GM21515 (cell line): ENCODE measurements at regions not wholly inside any gene's neighbourhood (a gene's known extent, or its start where the extent isn't known, plus 50 kb on each side); places are given as distances from the start of the nearest gene placed in this dataset.

Experiments used
- ATAC-seq: cut with Tn5 transposase; IDR thresholded peaks from one replicate; pipeline ENCODE4 v1.9.1; 2021; ENCODE audit not compliant: unreplicated experiment

GRCh38 chr15:85976102-85976501 lies 103.6 kb upstream of the AGBL1 start:
- ATAC-seq, result no peak

- ATAC-seq, result no peak
Observed at GRCh38 chr15:85976986-85977385, 102.7 kb upstream of the AGBL1 start.

- no peak for ATAC-seq
Observed at GRCh38 chr15:85977586-85977985, 102.1 kb upstream of the AGBL1 start.

DNA sequence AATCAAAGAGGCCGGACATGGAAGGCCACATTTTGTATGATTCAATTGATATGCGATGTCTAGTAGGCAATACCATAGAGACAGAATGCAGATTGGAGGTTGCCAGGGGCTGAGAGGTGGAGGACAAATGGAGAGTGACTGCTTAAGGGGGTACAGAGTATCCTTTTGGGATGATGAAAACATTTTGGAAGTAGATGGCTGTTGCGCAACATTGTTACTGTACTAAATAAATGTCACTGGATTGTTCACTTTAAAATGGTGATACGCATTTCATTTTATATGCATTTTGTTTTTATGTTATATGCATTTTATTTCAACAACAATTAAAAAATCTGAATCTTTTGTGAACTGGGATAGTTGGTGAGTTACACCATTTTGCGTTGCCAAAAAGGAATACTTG lies 99.7 kb upstream of the AGBL1 start:
- ATAC-seq, result no peak

DNA sequence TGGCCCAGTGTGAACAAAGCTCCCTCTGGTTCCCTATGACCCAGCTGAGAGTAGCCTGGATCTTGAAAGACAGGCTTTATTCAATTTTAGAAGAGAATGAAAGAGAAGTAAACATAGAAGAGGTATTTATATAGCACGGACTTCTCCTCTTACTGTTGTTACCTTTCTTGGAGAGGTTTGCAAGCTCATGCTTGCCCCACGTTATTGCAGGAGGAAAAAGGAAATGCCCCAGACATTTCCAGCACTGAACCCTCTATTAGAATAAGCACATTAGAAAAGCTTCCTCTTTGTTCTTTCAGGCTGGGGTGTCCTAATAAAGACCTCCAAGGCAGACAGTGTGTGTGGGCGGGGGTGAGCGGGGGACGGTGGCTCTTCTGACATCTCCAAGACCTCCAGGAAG lies 98.7 kb upstream of the AGBL1 start:
- ATAC-seq, result no peak

GRCh38 chr15:85984241-85984640 lies 95.4 kb upstream of the AGBL1 start:
- ATAC-seq, result no peak

DNA sequence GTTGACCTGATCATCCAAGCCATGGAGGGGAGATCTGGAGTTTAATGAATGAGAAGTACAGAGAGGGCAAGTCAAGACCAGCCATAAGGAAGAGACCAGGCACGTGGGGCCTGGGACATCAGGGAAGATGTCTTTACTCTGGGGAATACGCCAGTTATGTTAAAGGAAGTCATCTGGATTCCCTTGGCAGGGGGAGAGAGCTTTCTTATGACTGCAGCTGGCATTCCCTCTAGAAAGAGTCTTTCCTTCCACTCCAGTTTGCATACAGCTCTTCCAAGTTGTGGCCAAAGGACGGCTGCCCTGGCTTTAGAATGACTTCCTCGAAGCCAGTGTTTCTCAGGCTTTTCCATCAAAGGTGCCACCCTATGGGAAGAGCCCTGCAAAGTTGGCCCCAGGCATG lies 93.6 kb upstream of the AGBL1 start:
- ATAC-seq, result no peak

GRCh38 chr15:85986741-85987140 lies 92.9 kb upstream of the AGBL1 start:
- ATAC-seq, result no peak

DNA sequence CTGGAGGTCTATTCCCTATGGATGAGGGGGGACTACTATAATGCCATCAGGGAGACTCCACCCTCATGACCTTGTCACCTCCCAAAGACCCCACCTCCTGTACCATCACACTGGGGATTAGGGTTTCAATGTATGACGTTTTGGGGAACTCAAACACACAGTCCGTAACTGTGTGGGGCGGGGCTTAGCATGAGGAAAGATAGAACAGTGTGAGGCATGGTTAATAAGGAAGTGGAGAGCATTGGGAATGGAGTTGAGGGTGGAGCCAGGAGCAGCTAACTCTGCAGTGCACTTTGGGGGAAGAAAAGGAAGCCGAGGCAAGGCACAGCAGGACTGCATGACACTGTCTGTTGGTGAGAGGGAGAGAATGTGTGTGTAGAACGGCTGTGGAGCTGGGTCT lies 90.9 kb upstream of the AGBL1 start:
- no peak for ATAC-seq

- no peak for ATAC-seq
Observed at GRCh38 chr15:85992224-85992623, 87.4 kb upstream of the AGBL1 start.

DNA sequence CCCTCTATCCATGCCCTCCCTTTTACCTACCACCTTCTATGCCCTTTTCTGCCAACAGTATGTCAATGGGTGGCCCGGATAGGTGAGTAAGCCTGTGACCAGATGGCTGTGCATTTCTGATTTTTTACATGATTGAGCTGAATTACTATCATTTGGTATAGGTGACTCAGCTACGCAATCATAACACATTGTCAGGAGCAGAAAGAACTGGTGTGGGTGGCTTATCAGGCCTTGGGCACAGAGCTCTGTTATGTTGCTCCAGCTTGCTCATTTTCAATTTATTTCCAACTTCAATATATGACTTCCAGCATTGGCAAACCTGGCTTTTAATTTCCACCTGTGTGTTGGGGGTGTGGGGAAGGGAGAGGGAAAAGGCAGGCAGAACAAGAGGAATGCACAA lies 86.6 kb upstream of the AGBL1 start:
- ATAC-seq, result no peak

GRCh38 chr15:85997618-85998017 lies 82.1 kb upstream of the AGBL1 start:
- no peak for ATAC-seq

DNA sequence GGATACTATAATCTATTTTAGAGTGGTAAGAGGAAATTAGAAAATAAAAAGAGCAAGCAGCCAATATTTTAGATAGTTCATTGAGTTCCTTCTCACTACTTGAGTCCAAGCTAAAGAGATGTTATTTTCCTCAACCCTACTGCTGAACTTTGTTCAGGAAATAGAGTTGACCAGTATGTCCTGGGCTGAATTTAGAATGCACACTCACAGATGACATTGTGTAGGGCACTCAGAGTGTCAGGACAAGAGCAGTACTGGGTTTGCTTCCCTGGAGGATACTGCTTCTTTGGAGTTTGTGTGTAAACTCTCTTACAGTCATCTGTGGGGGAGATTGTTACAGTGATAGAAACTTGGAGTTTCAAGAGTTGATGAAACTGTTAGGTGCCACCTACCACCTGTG lies 80.0 kb upstream of the AGBL1 start:
- ATAC-seq, result no peak

DNA sequence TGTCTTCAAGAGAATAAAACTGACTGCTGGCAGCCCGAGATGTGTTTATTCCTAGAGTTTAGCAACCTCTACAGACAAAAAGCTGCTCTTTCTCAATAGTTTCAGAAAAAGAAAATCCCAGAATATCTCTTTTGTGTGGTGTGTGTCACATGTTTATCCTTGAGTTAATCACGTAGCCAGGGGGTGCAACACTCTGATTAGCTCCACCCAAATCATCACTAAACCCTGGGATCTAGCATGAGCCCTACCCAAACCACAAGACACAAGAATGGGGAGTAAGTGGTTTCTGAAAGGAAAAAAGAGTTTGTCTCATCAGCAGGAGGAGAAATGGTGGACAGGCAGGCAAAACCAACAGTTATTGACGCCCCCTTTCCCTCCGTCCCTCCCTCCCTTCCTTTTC lies 78.5 kb upstream of the AGBL1 start:
- no peak for ATAC-seq

GRCh38 chr15:86002444-86002843 lies 77.2 kb upstream of the AGBL1 start:
- ATAC-seq, result no peak

DNA sequence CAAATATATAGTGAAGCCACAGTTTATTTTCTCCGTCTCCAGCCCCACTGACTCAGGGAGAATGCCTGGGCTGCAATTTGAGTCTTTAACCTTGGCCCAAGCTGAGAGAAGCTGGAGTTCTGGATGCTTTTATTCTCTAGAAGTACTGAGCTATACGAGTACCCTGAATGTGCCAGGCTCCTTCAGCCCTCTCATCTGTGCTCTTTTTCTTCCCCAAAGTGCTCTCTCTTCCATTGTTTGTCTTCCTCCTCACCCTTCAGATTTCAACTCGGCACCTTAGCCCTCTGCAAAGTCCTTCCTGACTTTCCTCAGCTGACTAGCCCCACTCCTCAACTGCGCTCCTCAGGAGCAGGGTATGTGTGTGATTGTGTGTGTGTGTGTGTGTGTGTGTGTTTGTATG lies 75.6 kb upstream of the AGBL1 start:
- ATAC-seq, result no peak

DNA sequence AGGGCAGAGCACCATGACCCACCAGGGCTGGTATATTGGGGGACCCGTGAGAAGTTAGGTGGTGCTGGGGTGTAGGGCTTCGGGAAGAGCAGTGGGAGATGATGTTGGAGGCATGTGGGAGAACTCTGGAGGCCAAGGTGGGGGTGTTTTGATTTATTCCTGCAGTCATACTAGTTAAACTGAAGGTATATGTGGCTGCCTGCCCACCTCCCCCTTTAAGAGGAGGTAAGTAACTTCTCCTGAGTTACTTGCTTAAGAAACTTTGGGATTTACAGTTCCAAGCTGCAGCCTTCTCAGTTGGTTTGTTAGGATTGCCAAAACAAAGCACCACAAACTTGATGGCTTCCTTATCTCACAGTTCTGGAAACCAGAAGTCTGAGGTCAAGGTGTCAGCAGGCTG lies 73.1 kb upstream of the AGBL1 start:
- ATAC-seq, result no peak

DNA sequence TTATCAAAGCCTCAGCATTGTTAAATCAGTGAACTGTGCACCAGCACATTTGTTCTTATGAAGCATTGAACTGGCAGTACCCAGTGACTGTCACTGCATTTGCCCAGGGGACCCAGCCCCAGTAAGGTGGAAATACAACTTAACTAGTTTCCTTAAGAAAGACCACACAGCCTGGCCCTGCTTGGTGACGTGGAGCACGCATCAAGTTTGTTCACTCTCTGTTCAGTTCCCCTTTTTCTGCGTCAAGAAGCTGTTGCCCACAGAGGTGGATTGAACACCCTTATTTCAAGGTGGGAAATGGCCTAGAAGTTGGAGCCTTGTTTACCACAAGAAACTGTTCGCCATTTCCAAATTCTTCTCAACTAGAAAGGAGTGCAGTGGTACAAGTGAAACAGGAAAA lies 69.9 kb upstream of the AGBL1 start:
- no peak for ATAC-seq

DNA sequence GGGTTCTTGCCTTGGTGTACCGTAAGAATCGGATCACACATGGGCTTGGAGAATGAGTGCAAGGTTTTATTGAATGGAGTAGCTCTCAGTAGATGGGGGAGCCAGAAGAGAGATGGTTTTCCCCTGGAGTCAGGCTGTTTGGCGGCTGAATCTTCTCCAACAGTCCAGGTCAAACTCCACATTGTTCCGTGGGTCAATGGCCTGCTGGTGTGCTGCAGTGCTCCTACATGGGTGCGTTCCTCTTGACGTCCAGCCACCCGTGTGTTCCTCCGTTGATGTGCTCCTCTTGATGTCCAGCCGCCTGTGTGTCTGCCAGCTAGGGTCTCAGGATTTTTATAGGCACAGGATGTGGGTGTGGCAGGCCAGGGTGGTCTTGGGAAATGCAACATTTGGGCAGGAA lies 69.3 kb upstream of the AGBL1 start:
- no peak for ATAC-seq

- no peak for ATAC-seq
Observed at GRCh38 chr15:86010891-86011290, 68.8 kb upstream of the AGBL1 start.

- no peak for ATAC-seq
Observed at GRCh38 chr15:86014016-86014415, 65.7 kb upstream of the AGBL1 start.

DNA sequence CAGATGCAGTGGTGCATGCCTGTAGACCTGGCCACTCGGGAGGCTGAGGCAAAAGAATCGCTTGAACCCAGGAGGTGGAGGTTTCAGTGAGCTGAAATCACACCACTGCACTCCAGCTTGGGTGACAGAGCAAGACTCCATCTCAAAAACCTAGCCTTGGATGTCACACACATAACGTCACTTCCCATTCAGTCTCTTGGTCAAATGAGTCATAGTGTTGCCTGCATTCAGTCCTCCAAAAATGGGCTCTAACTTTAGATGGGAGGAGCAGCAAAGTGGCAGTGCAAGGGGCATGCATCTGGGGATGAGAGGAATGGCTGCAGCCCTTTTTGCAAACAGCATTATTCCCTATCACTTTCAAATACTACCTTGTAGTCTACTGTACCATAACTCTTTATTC lies 62.9 kb upstream of the AGBL1 start:
- ATAC-seq, result no peak

GRCh38 chr15:86018679-86019078 lies 61.0 kb upstream of the AGBL1 start:
- no peak for ATAC-seq
